Smooth muscle cell (in vitro differentiated cells): ENCODE measurements at regions not wholly inside any gene's neighbourhood (a gene's known extent, or its start where the extent isn't known, plus 50 kb on each side); places are given as distances from the start of the nearest gene placed in this dataset.

Experiments used
- DNase-seq: peaks from one replicate; lab custom pipeline; 2025; ENCODE audit not compliant: unreplicated experiment; lab: John Stamatoyannopoulos, UW
- H2AFZ ChIP-seq: fragments of 200-600 bp; sonication (generic); 2 replicates; pipeline ENCODE4 v1.6.0; 2016; ENCODE audit warnings: antibody characterized with exemption, low read depth, mild to moderate bottlenecking
- H3F3A ChIP-seq: fragments of 200-600 bp; sonication (generic); 2 replicates; pipeline ENCODE4 v1.6.0; 2017; ENCODE audit warnings: antibody characterized with exemption, low read depth
- H3K27ac ChIP-seq: fragments of 200-600 bp; sonication (generic); 2 replicates; pipeline ENCODE4 v1.5.1; 2016; ENCODE audit warnings: low read depth, mild to moderate bottlenecking
- H3K27me3 ChIP-seq: fragments of 200-600 bp; sonication (generic); 2 replicates; pipeline ENCODE4 v1.6.1; 2016; ENCODE audit warnings: low read depth, mild to moderate bottlenecking
- H3K36me3 ChIP-seq: fragments of 200-600 bp; sonication (generic); 2 replicates; pipeline ENCODE4 v1.5.1; 2016; ENCODE audit warnings: low read depth
- H3K4me1 ChIP-seq: fragments of 200-600 bp; sonication (generic); 2 replicates; pipeline ENCODE4 v1.5.1; 2016; ENCODE audit warnings: low read depth
- H3K4me2 ChIP-seq: fragments of 200-600 bp; sonication (generic); 2 replicates; pipeline ENCODE4 v1.6.0; 2016; ENCODE audit warnings: mild to moderate bottlenecking
- H3K4me3 ChIP-seq: fragments of 200-600 bp; sonication (generic); 2 replicates; pipeline ENCODE4 v1.5.1; 2016; ENCODE audit warnings: mild to moderate bottlenecking
- H3K79me2 ChIP-seq: fragments of 200-600 bp; sonication (generic); 2 replicates; pipeline ENCODE4 v1.6.0; 2016; ENCODE audit warnings: low read depth, mild to moderate bottlenecking
- H3K9ac ChIP-seq: fragments of 200-600 bp; sonication (generic); 2 replicates; pipeline ENCODE4 v1.6.0; 2016; ENCODE audit warnings: low read depth
- H3K9me3 ChIP-seq: fragments of 200-600 bp; sonication (generic); replicated peaks from 2 replicates; pipeline ENCODE4 v1.5.1; 2016; ENCODE audit warnings: low read depth
- H4K20me1 ChIP-seq: fragments of 200-600 bp; sonication (generic); 2 replicates; pipeline ENCODE4 v1.6.0; 2016; ENCODE audit warnings: low read depth
- WGBS: methylation state at CpG from one replicate; pipeline ENCODE4 v1.1.7; 2016; ENCODE audit warnings: low lambda C conversion rate; 5-methylcytosine and 5-hydroxymethylcytosine counted together
- TF ChIP-seq, protein P1 (sequence below): fragments of 200-600 bp; sonication (generic); IDR thresholded peaks from 2 replicates; pipeline ENCODE4 v1.5.1; 2017; ENCODE audit warnings: borderline replicate concordance, mild to moderate bottlenecking, antibody characterized with exemption; ENCODE audit not compliant: insufficient read depth, poor library complexity, severe bottlenecking

DNA sequence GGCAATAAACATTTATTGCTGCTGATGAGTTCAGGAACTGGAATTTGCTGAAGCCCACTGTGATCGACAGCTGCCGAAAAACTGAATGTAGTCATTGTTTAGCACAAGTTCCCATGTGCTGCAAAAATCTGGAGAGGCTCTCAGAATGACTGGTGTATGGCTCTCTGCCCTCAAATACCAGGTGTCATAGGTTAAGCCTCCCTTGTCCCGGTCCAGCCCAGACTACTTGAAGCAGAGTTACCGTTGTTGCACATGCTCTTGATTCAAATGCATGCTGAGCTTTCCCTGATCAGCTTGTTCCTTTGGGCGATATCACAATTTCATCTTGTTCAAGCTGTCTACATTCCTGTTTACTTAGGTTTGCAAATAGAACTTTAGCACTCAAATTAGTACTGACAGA is 625.2 kb downstream of the CPS1 start:
- Histone ChIP-seq H3K36me3 (no peaks in the 10 kb centered on the region), H3K4me3 (no peak overlapping the region), H3K9me3 (no peaks in the 10 kb centered on the region), H3K27ac (no peak overlapping the region), H3K27me3 (no peaks in the 10 kb centered on the region), H3F3A (no peaks in the 10 kb centered on the region), H3K4me2 (no peak overlapping the region), H4K20me1 (no peaks in the 10 kb centered on the region), H3K4me1 (no peaks in the 10 kb centered on the region), H3K79me2 (no peaks in the 10 kb centered on the region), H2AFZ (no peak overlapping the region), H3K9ac (no peak overlapping the region)
- no peak for DNase-seq
- TF ChIP-seq, protein P1, sequence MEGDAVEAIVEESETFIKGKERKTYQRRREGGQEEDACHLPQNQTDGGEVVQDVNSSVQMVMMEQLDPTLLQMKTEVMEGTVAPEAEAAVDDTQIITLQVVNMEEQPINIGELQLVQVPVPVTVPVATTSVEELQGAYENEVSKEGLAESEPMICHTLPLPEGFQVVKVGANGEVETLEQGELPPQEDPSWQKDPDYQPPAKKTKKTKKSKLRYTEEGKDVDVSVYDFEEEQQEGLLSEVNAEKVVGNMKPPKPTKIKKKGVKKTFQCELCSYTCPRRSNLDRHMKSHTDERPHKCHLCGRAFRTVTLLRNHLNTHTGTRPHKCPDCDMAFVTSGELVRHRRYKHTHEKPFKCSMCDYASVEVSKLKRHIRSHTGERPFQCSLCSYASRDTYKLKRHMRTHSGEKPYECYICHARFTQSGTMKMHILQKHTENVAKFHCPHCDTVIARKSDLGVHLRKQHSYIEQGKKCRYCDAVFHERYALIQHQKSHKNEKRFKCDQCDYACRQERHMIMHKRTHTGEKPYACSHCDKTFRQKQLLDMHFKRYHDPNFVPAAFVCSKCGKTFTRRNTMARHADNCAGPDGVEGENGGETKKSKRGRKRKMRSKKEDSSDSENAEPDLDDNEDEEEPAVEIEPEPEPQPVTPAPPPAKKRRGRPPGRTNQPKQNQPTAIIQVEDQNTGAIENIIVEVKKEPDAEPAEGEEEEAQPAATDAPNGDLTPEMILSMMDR = no peak
- WGBS = 68% methylated on average over 5 of the region's 5 CpGs

DNA sequence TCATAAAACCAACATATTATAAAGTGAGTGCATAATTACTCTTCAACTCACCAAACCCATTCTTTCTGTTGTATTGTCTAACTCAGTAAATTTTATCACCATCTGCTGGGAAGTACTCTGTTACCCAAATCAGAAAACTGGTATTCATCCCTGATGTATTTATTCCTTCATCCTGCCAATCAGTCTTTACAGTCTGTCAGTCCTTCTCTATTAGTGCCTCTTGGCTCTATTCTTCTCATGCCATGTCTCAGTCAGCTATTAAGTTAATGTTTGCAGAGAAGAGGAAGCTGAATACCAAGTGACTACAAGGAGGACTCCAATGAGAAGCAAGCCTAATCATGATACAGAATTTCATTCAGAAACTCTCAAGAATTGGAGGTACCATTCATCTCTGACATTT is 631.2 kb downstream of the CPS1 start:
- H3K9ac ChIP-seq = no peak overlapping the region
- no peak overlapping the region for H3K4me3 ChIP-seq
- no peak overlapping the region for H2AFZ ChIP-seq
- no peaks in the 10 kb centered on the region for H3K4me1 ChIP-seq
- no peak for DNase-seq
- no peaks in the 10 kb centered on the region for H3K9me3 ChIP-seq
- TF ChIP-seq, protein P1 = no peak
- H3K36me3 ChIP-seq = no peaks in the 10 kb centered on the region
- no peaks in the 10 kb centered on the region for H4K20me1 ChIP-seq
- no peaks in the 10 kb centered on the region for H3K79me2 ChIP-seq
- no peaks in the 10 kb centered on the region for H3K27me3 ChIP-seq
- H3K4me2 ChIP-seq = no peak overlapping the region
- no peak overlapping the region for H3K27ac ChIP-seq
- H3F3A ChIP-seq = no peaks in the 10 kb centered on the region

DNA sequence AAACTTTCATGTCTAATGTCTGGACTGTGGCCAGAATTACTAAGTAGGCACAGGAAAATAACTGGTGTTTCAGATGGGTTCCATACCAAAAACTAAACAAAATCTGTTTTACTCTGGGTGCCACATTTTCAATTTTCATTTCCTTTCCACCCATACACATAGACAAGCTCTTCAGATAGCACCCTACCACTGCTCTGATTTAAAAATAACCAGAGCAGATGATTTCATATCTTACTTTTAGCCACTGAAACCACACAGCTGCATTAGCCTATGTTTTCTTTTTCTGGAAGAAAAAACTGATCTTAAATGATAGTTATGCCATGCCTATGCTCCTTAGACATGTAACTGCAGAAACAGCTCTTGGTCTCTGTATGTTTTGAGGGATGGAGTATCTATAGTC is 647.6 kb downstream of the CPS1 start:
- no peak overlapping the region for H3K4me2 ChIP-seq

DNA sequence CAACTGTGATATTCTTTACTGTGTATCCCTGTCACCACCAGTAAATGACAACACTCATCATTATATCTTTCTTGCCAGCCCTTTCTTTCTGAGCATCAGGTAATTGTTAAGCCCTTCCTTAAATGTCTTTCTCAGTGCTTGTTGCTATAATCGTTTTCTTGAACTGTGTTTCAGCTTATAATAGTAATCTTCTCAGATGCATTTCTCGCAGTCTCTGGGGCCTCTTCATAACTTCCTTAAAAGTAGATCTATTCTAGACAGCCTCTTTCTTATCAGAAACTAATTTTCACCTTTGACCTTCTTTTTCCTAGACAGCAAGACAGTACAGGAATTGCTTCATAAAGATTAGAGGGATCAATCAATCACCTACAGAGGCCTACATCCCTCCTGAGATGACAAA is 648.1 kb downstream of the CPS1 start:
- TF ChIP-seq, protein P1 = no peak
- H3K4me2 ChIP-seq = no peak overlapping the region
- no peaks in the 10 kb centered on the region for H3K36me3 ChIP-seq
- no peaks in the 10 kb centered on the region for H3F3A ChIP-seq
- no peak overlapping the region for H2AFZ ChIP-seq
- H3K4me1 ChIP-seq = no peaks in the 10 kb centered on the region
- no peaks in the 10 kb centered on the region for H3K79me2 ChIP-seq
- H3K9me3 ChIP-seq = no peaks in the 10 kb centered on the region
- H3K27me3 ChIP-seq = no peaks in the 10 kb centered on the region
- H3K4me3 ChIP-seq = no peak overlapping the region
- H3K27ac ChIP-seq = no peak overlapping the region
- DNase-seq = no peak
- WGBS = 85% methylated on average over 2 of the region's 2 CpGs
- no peaks in the 10 kb centered on the region for H4K20me1 ChIP-seq
- no peak overlapping the region for H3K9ac ChIP-seq

More for the DNA sequence above, 647.6 kb downstream of the CPS1 start:
- no peak overlapping the region for H3K27ac ChIP-seq
- TF ChIP-seq, protein P1 = no peak
- no peaks in the 10 kb centered on the region for H3F3A ChIP-seq
- H3K4me1 ChIP-seq = no peaks in the 10 kb centered on the region
- H3K27me3 ChIP-seq = no peaks in the 10 kb centered on the region
- H3K9ac ChIP-seq = no peak overlapping the region
- no peaks in the 10 kb centered on the region for H3K36me3 ChIP-seq
- H3K4me3 ChIP-seq = no peak overlapping the region
- DNase-seq = no peak
- H3K79me2 ChIP-seq = no peaks in the 10 kb centered on the region
- no peaks in the 10 kb centered on the region for H3K9me3 ChIP-seq
- no peaks in the 10 kb centered on the region for H4K20me1 ChIP-seq
- no peak overlapping the region for H2AFZ ChIP-seq
